NOMO-1 treated with dmso at 0.1 percent for 144 hours (cell line): ENCODE measurements at regions not wholly inside any gene's neighbourhood (a gene's known extent, or its start where the extent isn't known, plus 50 kb on each side); places are given as distances from the start of the nearest gene placed in this dataset.
"Not testable (repeated sequence)": the region's sequence is repeated elsewhere in the genome, so short reads cannot be mapped to it uniquely, and the experiment has no call there.

Experiments used
- DNase-seq: peaks from one replicate; lab custom pipeline; 2025; ENCODE audit not compliant: unreplicated experiment; lab: John Stamatoyannopoulos, UW

DNA sequence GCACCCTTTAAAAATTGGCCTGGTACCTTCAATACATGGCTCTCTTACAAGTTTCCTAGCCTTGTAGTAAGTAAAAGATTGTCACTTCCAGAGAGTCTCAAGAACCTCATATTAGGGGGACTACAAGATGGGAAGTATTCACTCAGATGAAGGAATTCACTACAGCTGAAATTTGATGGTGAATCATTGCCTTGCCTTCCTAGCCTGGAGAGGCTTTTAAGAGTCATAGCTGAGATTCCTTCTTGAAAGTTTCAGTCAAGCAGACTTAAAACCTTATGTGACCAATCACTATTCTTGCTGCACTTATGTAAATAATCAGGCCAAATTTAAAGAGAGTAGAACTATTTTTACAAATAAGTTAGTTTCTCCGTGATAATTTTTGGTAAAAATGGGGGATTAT lies 451.6 kb downstream of the TRHDE start:
- DNase-seq: no peak

DNA sequence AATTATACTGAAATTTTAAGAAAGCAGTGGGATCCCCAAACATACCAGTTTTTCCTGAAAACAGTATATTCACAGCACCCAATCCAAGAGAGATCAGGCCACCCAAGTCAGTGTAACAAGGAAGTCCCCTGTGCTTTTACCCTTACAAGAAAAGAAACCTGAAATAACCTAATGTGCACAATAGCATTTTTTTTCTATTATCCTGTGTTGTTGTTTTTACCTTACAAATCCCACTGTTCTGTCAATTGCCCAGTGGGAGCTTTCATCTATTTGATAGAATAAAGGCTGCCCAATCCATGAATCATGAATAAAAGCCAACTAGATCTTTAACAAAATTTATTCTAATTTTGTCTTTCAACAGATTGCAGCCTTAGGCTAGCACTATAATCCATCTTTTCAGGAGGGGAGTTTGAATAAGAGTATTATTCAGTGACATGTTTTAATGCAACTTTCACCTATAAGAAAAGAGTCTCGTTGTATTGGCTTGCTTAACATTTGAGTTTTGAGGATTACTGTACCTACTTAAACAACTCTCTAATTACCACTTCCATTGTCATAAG lies 457.4 kb downstream of the TRHDE start:
- DNase-seq: no peak

DNA sequence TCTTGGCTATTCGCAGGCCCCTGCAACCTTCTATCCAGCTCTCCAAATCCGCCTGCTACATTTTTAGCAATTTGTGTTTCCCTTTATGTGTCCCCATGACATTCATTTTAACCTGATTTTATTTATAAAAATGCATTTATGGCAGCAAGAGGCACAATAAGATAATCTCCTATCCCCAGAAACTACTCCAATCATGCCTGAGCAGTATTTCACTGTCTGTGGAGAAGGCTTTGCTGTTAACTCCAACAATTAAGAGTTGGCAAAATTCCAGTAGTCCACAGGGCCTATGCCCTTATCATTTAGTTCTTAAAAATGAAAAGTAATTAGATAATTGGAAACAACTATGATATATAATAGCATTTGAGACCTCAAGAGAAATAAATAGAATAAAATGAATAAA lies 462.4 kb downstream of the TRHDE start:
- no peak for DNase-seq

DNA sequence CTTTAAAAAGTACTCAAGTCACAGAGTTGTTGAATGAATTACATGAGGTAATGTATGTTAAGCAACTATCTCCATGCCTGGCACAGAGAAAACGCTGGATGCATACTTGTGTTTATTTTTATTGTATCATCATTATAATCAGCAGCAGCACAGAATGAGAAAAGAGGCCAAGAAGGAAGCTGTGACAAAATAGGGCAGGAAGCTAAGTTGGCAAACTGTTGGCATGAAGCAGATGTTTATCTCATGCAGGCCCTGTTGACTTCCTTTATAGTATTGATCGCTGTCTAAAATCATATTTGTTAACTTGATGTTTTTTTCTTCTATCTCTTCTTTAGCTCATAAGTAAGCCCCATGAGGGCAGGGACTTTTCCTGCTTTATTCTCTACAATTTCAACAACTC lies 466.6 kb downstream of the TRHDE start:
- DNase-seq: no peak

DNA sequence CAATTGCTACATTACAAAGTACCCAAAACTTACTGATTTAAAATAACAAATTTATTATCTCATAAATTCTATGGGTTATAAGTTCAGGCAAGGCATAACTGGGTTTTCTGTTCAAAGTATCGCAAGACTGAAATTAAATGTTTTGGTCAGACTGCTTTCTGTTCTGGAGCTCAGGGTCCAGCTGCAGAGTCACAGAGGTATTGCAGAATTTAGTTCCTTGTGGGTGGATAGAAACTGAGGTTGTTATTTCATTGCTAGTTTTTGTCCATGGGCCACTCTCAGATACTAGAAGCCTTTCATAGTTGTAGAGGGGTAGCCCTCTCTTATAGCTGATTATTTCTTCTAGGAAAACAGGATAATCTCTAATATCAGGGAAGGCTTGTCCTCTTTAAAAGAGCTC lies 467.9 kb downstream of the TRHDE start:
- no peak for DNase-seq

DNA sequence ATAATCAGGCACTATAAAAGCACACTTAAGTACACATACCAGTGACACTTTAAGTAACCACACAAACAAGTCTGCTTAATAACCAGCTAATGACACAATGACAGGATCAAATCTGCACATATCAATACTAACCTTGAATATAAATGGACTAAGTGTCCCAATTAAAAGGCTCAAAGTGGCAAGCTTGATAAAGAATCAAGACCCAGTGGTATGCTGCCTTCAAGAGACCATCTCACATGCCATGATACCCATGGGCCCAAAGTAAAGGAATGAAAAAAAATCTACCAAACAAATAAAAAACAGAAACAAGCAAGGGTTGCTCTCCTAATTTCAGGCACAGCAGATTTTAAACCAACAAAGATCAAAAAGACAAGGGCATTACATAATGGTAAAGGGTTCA lies 470.4 kb downstream of the TRHDE start:
- no peak for DNase-seq

DNA sequence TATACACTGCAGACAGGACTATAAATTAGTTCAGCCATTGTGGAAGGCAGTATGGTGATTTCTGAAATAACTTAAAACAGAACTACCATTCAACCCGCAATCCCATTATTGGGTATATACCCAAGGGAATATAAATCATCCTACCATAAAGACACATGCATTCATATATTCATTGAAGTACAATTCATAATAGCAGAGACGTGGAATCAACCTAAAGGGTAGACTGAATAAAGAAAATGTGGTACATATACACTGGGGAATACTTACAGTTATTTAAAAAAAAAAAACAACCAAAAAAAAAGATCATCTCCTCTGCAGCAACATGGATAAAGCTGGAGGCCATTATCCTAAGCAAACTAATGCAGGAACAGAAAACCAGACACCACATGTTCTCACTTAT lies 473.9 kb downstream of the TRHDE start:
- no peak for DNase-seq

DNA sequence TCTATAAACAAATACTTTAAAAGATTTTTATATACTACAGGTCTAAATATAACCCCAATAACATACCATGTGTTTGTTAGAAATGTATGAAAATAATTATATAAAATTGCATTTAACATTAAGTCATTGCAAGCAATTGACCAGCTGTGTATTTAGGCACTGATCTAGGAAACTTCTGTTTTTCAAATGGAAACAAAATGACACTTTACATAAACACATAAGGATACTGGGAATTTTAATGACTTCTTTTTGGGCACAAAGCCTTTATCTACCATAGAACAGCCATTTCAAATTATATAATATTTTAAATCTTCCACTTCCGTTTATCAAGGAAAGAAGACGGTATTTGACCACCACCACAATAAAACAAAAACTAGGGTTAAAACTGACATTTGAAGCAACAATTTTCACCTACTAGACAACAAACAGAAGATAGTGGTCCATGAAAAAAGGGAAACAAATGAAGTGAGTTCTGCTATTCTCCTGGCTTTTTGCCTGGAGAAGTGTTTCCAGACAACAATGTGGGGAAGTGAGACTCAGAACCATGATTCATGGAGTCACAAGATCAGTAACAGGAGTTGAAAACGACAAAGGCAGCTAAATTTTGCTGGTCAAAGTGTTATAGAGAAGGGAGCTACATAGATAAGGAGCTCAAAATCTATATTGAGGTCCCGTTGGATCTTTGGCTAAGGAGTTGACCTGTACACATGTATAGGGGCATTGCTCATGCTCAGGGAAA lies 475.1 kb downstream of the TRHDE start:
- no peak for DNase-seq

DNA sequence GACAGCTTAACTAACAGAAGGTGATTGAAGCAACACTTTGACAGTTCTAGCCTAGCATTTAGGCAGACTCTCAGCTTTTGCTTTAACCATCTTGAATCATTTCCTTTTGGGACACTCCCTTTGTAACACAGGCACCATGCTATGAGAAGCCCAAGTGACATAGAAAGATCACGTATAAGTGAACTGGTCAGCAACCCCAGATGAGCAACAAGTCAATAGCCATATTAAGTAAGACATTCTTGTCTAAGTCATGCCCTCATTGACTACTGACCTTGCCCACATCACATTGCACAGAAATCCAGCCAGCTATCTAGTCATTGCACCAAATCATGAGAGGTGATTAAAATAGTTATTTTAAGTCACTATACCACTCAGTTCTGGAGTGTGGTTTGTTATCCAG lies 476.8 kb downstream of the TRHDE start:
- no peak for DNase-seq

DNA sequence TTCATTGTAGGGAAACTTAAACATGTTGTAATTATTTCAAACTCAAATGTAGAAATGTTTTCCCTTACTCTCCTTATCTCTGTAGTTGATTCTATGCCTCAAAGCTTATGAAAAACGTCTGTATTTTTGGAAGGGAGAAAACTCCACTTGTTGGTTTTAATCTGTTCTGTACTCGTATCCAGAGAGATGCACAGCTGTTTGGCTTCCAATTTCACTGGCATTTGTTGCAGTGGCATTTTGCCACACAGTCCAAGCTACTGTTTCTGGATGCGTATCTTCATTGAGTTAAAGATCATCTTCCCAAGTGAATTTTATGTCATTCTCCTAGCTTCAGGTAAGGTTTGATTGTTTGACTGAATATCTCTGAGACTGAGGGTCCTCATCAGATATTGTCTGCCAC lies 481.4 kb downstream of the TRHDE start:
- DNase-seq: no peak

DNA sequence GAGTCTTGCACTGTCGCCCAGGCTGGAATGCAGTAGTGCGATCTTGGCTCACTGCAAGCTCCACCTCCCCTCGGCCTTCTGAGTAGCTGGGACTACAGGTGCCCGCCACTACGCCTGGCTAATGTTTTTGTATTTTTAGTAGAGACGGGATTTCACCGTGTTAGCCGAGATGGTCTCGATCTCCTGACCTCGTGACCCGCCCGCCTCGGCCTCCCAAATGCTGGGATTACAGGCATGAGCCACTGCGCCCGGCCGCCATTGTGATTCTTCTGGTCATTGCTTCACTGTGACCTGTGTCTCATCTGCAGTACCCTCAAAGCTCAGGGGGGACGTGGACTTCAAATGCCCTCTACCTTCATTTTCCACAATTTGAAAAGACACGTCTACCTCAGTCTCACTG lies 481.9 kb downstream of the TRHDE start:
- not testable (repeated sequence) for DNase-seq

DNA sequence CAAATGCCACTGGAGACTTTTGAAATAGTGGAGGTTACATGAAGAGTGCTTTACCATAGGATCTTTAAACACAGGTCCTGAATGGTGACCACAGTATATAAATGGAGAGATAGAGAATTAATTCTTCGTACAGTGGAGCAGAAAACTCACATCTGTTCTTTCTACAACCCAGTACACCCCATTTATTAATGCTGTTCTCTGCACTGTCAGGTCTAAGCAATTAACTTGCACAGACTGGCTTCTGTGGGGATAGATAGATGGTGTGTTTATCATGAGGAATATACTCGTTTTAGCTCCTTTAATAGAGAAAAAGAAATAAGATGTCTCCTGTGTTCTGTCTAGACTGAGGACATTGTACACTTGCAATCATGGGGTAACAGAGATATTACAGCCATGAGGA lies 494.3 kb downstream of the TRHDE start:
- no peak for DNase-seq

DNA sequence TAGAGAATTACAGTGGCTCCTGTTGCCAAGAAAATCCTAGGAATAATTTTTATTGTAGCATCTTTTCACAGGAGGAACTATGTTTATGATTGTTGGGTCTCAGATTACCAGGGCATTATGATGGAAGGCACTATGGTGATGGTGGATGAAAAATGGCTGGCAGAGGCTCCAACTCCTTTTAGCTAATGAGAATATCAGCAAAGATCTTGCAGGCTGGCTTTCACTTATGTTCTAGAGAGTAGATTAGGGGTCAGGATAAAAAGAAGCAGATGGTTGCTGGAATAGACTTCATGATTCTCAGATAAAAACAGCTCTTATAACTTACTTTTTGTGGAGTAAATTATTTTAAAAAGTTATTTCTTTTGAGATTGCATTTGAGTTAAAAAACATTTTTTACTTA lies 501.9 kb downstream of the TRHDE start:
- DNase-seq: no peak

DNA sequence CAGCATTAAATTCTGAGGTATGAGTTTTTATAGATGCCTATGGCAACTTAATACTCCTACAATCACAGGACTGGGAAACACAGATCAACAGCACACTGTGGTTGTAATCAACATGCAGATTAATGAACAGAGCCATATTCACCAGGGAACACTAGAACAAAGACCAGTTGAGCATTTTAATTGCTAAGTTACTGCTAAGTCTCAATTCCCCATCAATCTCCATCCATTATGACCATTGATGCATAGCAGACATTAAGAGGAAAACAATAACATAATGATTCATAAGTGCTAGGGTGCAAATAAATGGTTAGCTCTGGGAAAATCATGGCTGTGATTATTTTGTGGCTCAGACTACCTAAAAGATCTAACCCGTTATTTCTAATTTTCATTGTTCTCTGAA lies 505.6 kb downstream of the TRHDE start:
- DNase-seq: no peak

DNA sequence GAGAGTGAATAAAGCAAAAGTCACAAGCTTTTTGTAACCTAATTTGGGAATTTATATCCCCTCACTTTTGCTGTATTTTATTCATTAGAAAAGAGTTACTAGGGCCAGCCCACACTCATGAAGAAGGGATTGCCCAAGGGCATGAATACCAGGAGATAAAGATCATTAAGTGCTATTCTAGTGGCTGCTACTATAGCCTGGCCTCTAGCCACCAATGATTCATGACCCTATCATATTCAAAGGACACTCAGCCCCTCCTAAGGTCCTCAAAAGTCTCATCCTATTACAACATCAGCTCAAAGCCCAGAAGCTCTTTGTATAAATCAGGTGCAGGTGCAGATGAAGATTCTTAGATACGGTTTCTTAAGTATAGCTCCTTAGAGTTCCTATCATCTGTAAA lies 518.1 kb downstream of the TRHDE start:
- DNase-seq: no peak

DNA sequence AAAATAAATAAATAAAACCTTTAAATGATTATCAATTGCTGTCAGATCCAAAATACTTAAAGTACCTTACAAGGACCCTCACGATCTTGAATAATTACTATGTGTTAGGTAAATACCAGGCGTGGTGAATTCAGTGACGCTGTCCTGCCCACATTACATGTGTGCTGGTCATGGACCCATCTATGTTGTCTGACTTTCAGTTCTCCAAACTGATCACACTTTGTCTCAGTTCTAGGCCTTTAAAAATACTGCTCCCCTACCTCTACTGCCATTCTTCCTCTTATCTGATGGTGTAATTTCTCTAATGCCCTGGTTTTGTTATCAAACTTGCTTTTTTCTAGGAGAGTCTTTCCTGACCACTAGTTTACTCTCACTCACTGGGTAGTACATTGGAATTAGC lies 520.7 kb downstream of the TRHDE start:
- DNase-seq: no peak

DNA sequence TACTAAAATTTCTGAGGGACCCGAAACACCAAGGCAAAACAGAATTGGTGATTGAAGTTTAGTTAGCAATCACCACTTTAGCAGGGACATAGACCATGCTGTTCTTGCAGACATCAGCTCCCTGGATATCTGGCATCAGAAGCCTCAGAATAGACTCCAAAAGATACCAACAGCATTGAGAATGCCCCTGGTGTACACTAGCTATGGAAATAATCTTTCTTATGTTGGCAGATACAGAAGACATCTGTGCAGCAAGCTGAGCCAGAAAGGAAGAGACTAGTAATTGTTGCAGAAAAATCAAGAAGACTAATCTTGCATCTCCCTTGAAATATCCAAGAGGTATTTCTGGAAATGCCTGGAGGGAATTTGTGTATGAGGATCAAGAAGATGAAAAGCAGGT lies 521.6 kb downstream of the TRHDE start:
- DNase-seq: no peak

DNA sequence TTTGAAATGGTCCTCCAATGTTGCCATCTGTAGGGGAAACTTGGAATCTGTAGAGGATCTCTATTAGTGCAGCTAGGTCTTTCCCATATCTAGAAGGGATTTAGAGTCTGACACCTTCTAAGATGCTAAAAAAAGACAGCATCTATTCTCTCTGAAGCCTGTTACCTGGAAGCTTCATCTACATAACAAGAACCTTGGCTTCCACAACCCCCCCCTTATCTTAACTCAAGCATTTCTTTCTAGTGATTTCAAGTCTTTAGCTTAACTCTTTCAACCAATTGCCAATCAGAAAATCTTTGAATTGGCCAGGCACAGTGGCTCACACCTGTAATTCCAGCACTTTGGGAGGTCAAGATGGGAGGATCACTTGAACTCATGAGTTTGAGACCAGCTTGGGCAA lies 543.3 kb downstream of the TRHDE start:
- no peak for DNase-seq

DNA sequence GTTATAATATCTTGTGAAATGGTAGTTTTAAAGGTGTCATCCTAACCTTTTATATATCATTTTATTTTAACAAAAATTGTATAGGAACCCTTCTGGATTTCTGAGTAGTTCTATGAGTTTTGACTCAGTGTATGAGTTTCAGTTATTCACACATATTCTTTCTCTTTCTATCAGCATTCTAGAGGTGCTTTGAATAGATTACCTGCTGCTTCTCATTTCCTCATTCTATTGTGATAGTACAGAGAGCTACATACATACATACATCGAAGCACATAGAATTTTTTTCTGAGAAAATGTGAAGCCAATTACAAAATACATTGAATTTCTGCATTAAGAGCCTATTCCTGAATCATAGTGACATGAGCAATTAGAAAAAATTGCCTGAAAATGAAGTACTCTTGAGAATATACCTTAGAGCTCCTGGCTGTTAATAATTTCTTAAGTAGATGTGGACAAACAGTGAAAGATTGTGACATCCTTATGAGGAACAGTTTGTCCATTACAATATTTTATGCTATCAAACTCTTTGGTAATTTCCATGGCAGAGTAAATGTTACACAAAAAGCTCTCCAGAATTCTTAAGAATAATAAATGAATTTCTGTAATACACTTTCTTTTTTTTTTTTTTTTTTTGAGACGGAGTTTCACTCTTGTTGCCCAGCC lies 556.6 kb downstream of the TRHDE start:
- DNase-seq: no peak

DNA sequence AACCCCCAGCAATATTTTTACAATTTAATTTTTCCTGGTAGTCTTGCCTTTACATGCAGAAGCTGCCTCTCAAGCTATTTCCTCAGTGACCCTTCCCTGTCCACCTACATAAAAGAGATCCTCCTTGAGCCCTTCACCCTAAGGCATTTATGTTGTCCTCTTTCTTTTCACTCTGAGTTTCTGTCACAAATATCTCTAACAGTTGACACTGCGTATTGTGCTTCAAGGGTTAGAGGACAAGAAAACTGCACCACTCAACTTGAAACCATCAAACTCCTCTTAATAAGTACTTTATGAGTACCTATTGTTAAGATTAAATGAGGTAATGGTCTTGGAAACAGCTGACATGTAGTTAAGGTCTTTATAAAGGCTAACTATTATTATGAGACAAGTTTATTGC lies 557.7 kb downstream of the TRHDE start:
- no peak for DNase-seq

DNA sequence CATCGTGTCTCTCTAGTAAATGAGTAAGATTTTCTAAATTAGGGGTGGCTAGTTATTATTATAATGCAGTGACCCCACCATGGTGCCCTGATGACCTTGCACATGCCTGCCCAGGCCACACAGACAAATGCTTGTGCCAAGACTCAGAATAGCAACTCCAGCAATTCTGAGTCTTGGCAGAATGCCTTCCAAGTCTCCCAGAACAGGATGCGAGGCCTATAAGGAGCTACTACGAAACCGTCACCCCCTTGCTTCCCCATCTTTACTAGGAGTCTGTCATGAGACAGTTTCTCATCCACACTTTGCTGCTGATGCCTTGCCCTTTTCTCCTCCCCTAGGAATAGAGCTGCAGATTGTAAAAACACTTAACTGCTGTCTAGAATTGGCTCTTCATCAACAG lies 559.9 kb downstream of the TRHDE start:
- no peak for DNase-seq

DNA sequence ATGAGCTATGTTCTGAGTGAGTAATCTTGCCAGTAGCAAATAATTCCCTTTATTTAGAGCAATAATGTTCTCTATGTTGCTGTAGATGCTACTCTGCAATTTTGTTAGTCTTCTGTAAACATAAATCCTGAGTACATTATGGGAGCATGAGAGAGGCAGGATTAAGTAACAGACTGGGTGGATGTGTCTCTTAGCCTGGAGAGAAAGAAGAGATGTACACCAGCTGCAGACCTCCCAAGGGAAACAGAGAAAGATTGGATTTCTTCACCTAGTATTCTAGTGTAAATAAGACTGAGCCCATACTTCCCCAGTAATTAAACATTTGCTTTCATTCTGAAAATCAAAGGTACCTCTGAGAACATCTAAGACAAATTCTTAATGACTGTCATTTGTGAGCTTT lies 564.0 kb downstream of the TRHDE start:
- DNase-seq: no peak

DNA sequence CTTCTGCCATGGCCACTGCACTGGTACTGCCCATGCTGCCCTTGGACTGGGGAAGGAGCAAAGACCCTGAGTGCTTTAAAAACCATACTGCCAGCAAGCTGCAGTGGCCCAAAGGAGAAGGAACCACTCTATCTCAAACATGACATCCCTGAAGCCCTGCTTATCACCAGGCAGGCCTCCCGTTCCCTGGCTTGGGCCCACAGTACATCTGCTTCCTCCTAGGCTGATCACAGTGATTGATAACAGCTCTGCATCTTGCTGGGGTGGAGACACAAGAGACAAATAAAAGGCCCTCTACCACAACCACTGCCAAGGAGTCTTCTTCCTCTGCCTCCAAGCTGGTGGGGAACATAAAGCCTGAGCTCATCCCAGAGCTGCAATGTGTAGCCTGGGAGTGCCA lies 567.5 kb downstream of the TRHDE start:
- DNase-seq: no peak
